ENCODE measurements at regions not wholly inside any gene's neighbourhood (a gene's known extent, or its start where the extent isn't known, plus 50 kb on each side); places are given as distances from the start of the nearest gene placed in this dataset.

DNA sequence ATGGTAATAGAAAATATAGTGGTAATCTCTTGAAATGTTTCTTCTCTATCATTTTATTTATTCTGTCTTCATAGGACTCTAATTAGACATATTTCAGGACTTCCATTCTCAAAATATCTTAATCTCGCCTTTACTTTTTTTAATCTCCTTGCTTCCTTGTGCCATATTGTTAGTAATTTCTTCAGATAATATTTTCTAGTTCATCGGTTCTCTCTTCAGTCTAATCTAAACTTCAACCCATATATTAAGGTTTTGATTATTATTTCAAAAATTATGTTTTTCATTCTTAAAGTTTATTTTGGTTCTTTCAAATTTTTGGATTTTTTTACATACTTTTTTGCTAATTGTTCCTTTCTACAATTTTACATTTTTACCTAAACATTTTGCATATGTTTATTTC is 237.9 kb upstream of the DGKB start:
- TF ChIP-seq EZH2 (IDR thresholded peaks at IDR 0.05) (no peak), POLR2AphosphoS5 (IDR thresholded peaks at IDR 0.05; ENCODE audit: borderline replicate concordance, low read depth, low read length) (no peak), FOXP2 (optimal IDR thresholded peaks at IDR 0.05; ENCODE audit: control extremely low read depth, extremely low read length, insufficient read depth) (no peak)

Measured in SK-N-MC (cell line).